Ovary (tissue), 7 donors: ENCODE measurements at regions not wholly inside any gene's neighbourhood (a gene's known extent, or its start where the extent isn't known, plus 50 kb on each side); places are given as distances from the start of the nearest gene placed in this dataset.
"Not testable (repeated sequence)": the region's sequence is repeated elsewhere in the genome, so short reads cannot be mapped to it uniquely, and the experiment has no call there.

Experiments used
- DNase-seq, 5 donors: peaks; one replicate each; pipeline ENCODE4 v3.0.0-alpha.2; 2019 to 2020
- H3K27ac ChIP-seq, 2 donors: fragments of 200-600 bp; one replicate each; pipeline versions ENCODE4 v1.5.1 to v1.8.0; 2019 to 2022
- H3K27me3 ChIP-seq: fragments of 200-600 bp; one replicate; pipeline ENCODE4 v1.8.0; 2022
- H3K36me3 ChIP-seq: fragments of 200-600 bp; sonication (generic); one replicate; pipeline ENCODE4 v1.5.1; 2019
- H3K4me1 ChIP-seq: one replicate; pipeline ENCODE4 v1.8.1; 2013; ENCODE audit warnings: mild to moderate bottlenecking, moderate library complexity; ENCODE audit not compliant: insufficient read depth
- H3K4me3 ChIP-seq: fragments of 200-600 bp; sonication (generic); one replicate; pipeline ENCODE4 v1.5.1; 2017
- H3K9me3 ChIP-seq, 2 donors: fragments of 200-600 bp in 1 of 2; sonication (generic) in 1 of 2; one replicate each; pipeline versions ENCODE4 v1.5.1 to v1.8.1; 2013 to 2019; ENCODE audit warnings: mild to moderate bottlenecking in 1 of 2, moderate library complexity in 1 of 2
- CTCF ChIP-seq, 3 donors: fragments of 450-650 bp in 2 of 3; fragments of 200-600 bp in 1 of 3; IDR thresholded peaks; one replicate each; pipeline versions ENCODE4 v1.5.1 to v1.8.0; 2016 to 2022; ENCODE audit warnings: antibody characterized with exemption in 3 of 3, mild to moderate bottlenecking in 1 of 3
- EP300 ChIP-seq: sonication (generic); formaldehyde crosslinking; IDR thresholded peaks from one replicate; pipeline ENCODE4 v1.6.1; 2017; ENCODE audit warnings: antibody characterized with exemption
- POLR2A ChIP-seq: fragments of 450-650 bp; IDR thresholded peaks from one replicate; pipeline ENCODE4 v1.6.1; 2017; ENCODE audit warnings: antibody characterized with exemption, mild to moderate bottlenecking, moderate library complexity
- WGBS, 3 donors: extraction: QIAGEN DNeasy Blood & Tissue Kit in 1 of 3; methylation state at CpG; one replicate each; pipeline versions ENCODE4 v1.1.5 to v1.1.7; 2013 to 2017; 5-methylcytosine and 5-hydroxymethylcytosine counted together
- intact Hi-C, 4 donors: fragments of 100-400 bp; cut with DNase I; formaldehyde crosslinking; loops; one replicate each; pipeline versions ENCODE4 v1.11.0 to v1.15.1; 2022 to 2023
- donor health status: DM: no; HTN: no; CAD: no; lungs with moderate emphysema.
- donor health status: DM: no; HTN: no; CAD: no.
- donor health status: Bipolar disorder and iron deficiency.
- donor health status: DM: no; HTN: no; CAD: no.
- donor health status: DM: yes; HTN: yes; CAD: no.

GRCh38 chr11:16598032-16598431 lies 140.4 kb upstream of the C11orf58 start:
- no peaks in the 10 kb centered on the region for H3K4me1 ChIP-seq
- TF ChIP-seq POLR2A, result no peak
- no peak for TF ChIP-seq EP300
- no peak for TF ChIP-seq CTCF (IDR thresholded peaks at IDR 0.05)
- no peak overlapping the region for H3K27ac ChIP-seq
- no peaks in the 10 kb centered on the region for H3K36me3 ChIP-seq
- intact Hi-C loops, result no loop called here
- 57 to 75% (median 63%) methylated on average over 1 of the region's 1 CpG for WGBS, 3 donors
- DNase-seq, result no peak
- H3K4me3 ChIP-seq, result no peak overlapping the region
- no peaks in the 10 kb centered on the region for H3K27me3 ChIP-seq
- H3K9me3 ChIP-seq, result no peaks in the 10 kb centered on the region

DNA sequence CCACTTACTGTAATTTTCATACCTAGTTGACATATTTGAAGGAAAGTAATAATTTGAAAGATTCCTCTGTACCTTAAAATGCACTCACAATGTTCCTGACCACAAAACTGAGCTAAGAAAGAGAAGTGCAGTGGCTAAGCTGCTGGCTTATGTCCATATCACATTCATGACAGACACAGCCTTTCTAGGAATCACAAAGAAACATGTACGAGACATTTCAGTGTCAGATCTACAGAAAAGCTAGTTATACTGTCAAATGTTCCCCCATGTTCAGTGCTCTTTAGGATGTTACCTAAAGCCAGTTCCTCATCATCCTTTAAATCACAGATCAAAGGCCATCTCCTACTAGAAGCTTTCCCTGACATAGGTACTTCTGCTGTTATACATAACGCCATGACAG lies 142.2 kb upstream of the C11orf58 start:
- WGBS, 3 donors, result 82 to 85% (median 83%) methylated on average over 2 of the region's 2 CpGs

GRCh38 chr11:16591157-16591556 lies 147.3 kb upstream of the C11orf58 start:
- no peak for TF ChIP-seq POLR2A
- no peak for TF ChIP-seq EP300
- no peak for TF ChIP-seq CTCF (IDR thresholded peaks at IDR 0.05)
- Histone ChIP-seq H3K4me3 (no peak overlapping the region), H3K36me3 (no peaks in the 10 kb centered on the region), H3K27me3 (no peaks in the 10 kb centered on the region), H3K9me3 (no peaks in the 10 kb centered on the region), H3K4me1 (no peaks in the 10 kb centered on the region), H3K27ac (no peak overlapping the region)
- no peak for DNase-seq
- intact Hi-C loops, result no loop called here

More for the DNA sequence above, 142.2 kb upstream of the C11orf58 start:
- Histone ChIP-seq H3K4me1 (no peaks in the 10 kb centered on the region), H3K27me3 (no peaks in the 10 kb centered on the region), H3K9me3 (no peaks in the 10 kb centered on the region), H3K36me3 (no peaks in the 10 kb centered on the region), H3K27ac (no peak overlapping the region), H3K4me3 (no peak overlapping the region)
- intact Hi-C loops, result no loop called here
- TF ChIP-seq EP300, result no peak
- TF ChIP-seq POLR2A, result no peak
- TF ChIP-seq CTCF (IDR thresholded peaks at IDR 0.05), result no peak
- DNase-seq, result no peak

GRCh38 chr11:16587670-16588069 lies 150.8 kb upstream of the C11orf58 start:
- 36 to 38% (median 36%) methylated on average over 1 of the region's 1 CpG for WGBS, 3 donors
- no peaks in the 10 kb centered on the region for H3K9me3 ChIP-seq
- no peak for DNase-seq
- no peaks in the 10 kb centered on the region for H3K4me1 ChIP-seq
- no peak overlapping the region for H3K27ac ChIP-seq
- intact Hi-C loops, result no loop called here
- H3K4me3 ChIP-seq, result no peak overlapping the region
- no peak for TF ChIP-seq CTCF (IDR thresholded peaks at IDR 0.05)
- TF ChIP-seq EP300, result no peak
- no peak for TF ChIP-seq POLR2A
- no peaks in the 10 kb centered on the region for H3K36me3 ChIP-seq
- H3K27me3 ChIP-seq, result no peaks in the 10 kb centered on the region

GRCh38 chr11:16584569-16584968 lies 153.9 kb upstream of the C11orf58 start:
- Histone ChIP-seq H3K27me3 (no peaks in the 10 kb centered on the region), H3K9me3 (no peaks in the 10 kb centered on the region), H3K27ac (no peak overlapping the region), H3K4me3 (no peak overlapping the region), H3K36me3 (no peaks in the 10 kb centered on the region), H3K4me1 (no peaks in the 10 kb centered on the region)
- intact Hi-C loops, result no loop called here
- no peak for DNase-seq
- no peak for TF ChIP-seq CTCF (IDR thresholded peaks at IDR 0.05)
- 81 to 89% (median 87%) methylated on average over 2 of the region's 2 CpGs for WGBS, 3 donors

GRCh38 chr11:16581078-16581477 lies 157.4 kb upstream of the C11orf58 start:
- intact Hi-C loops, H3K9me3 ChIP-seq, H3K4me1 ChIP-seq, H3K27ac ChIP-seq, H3K4me3 ChIP-seq, H3K27me3 ChIP-seq, DNase-seq, H3K36me3 ChIP-seq: not testable (repeated sequence)
- WGBS, 3 donors, result 64 to 76% (median 75%) methylated on average over 1 of the region's 1 CpG
